ENCODE measurements at regions not wholly inside any gene's neighbourhood (a gene's known extent, or its start where the extent isn't known, plus 50 kb on each side); places are given as distances from the start of the nearest gene placed in this dataset.
A peak's percentile ranks its signal among the peaks of the same experiment; 100 is the strongest.

GRCh38 chr14:54186821-54187763 is 209.7 kb upstream of the CDKN3 start:
- Histone ChIP-seq H3K9me3 (ENCODE audit: control insufficient read depth, insufficient read depth, low read depth, low read length) (no peaks in the 10 kb centered on the region), H3K4me2 (ENCODE audit: extremely low read depth, insufficient read depth, low read length) (no peak overlapping the region), H3K27me3 (ENCODE audit: control insufficient read depth, insufficient read depth, low read length) (no peaks in the 10 kb centered on the region), H3K79me2 (ENCODE audit: control insufficient read depth, insufficient read depth, low read length) (no peaks in the 10 kb centered on the region), H3K9ac (ENCODE audit: insufficient read depth, low read length) (no peak overlapping the region), H2AFZ (ENCODE audit: low read length) (no peak overlapping the region), H3K27ac (ENCODE audit: insufficient read depth, low read length) (no peak overlapping the region), H3K4me3 (replicated peaks in 1 of 4; ENCODE audit: control extremely low read depth in 1 of 4, insufficient read depth in 1 of 4, low read depth in 3 of 4, low read length in 4 of 4) (no peak overlapping the region), H3K36me3 (ENCODE audit: control insufficient read depth, insufficient read depth, low read length) (no peaks in the 10 kb centered on the region), H3K4me1 (ENCODE audit: control insufficient read depth, extremely low read depth, insufficient read depth, low read length) (peaks cover 6% of the 10 kb centered on the region), H4K20me1 (ENCODE audit: control insufficient read depth, extremely low read depth, insufficient read depth, low read length) (no peaks in the 10 kb centered on the region)
- no peak for TF ChIP-seq CTCF (conservative IDR thresholded peaks at IDR 0.05 in 1 of 2, IDR thresholded peaks at IDR 0.05 in 1 of 2; ENCODE audit: low read depth in 1 of 2, low read length in 2 of 2)
- TF ChIP-seq EZH2 (IDR thresholded peaks at IDR 0.05; ENCODE audit: low read length, missing control alignments), result no peak
- DNase-seq (ENCODE audit: low read depth in 2 of 2), result no peak

- Histone ChIP-seq H3K4me2 (ENCODE audit: extremely low read depth, insufficient read depth, low read length) (no peak overlapping the region), H3K4me1 (ENCODE audit: control insufficient read depth, extremely low read depth, insufficient read depth, low read length) (peaks cover 3% of the 10 kb centered on the region), H3K4me3 (replicated peaks in 1 of 4; ENCODE audit: control extremely low read depth in 1 of 4, insufficient read depth in 1 of 4, low read depth in 3 of 4, low read length in 4 of 4) (no peak overlapping the region), H3K9me3 (ENCODE audit: control insufficient read depth, insufficient read depth, low read depth, low read length) (no peaks in the 10 kb centered on the region), H3K27me3 (ENCODE audit: control insufficient read depth, insufficient read depth, low read length) (no peaks in the 10 kb centered on the region), H3K27ac (ENCODE audit: insufficient read depth, low read length) (no peak overlapping the region), H3K9ac (ENCODE audit: insufficient read depth, low read length) (no peak overlapping the region), H2AFZ (ENCODE audit: low read length) (no peak overlapping the region), H3K79me2 (ENCODE audit: control insufficient read depth, insufficient read depth, low read length) (no peaks in the 10 kb centered on the region), H3K36me3 (ENCODE audit: control insufficient read depth, insufficient read depth, low read length) (no peaks in the 10 kb centered on the region), H4K20me1 (ENCODE audit: control insufficient read depth, extremely low read depth, insufficient read depth, low read length) (no peaks in the 10 kb centered on the region)
- no peak for DNase-seq (ENCODE audit: low read depth in 2 of 2)
- no peak for TF ChIP-seq CTCF (conservative IDR thresholded peaks at IDR 0.05 in 1 of 2, IDR thresholded peaks at IDR 0.05 in 1 of 2; ENCODE audit: low read depth in 1 of 2, low read length in 2 of 2)
- no peak for TF ChIP-seq EZH2 (IDR thresholded peaks at IDR 0.05; ENCODE audit: low read length, missing control alignments)
These were observed 208.6 kb upstream of the CDKN3 start for GRCh38 chr14:54188064-54188666.

GRCh38 chr14:54189333-54189732 is 207.5 kb upstream of the CDKN3 start:
- no peak for DNase-seq (ENCODE audit: low read depth in 2 of 2)
- no peak overlapping the region for H3K4me3 ChIP-seq (replicated peaks in 1 of 4; ENCODE audit: control extremely low read depth in 1 of 4, insufficient read depth in 1 of 4, low read depth in 3 of 4, low read length in 4 of 4)
- no peaks in the 10 kb centered on the region for H3K27me3 ChIP-seq (ENCODE audit: control insufficient read depth, insufficient read depth, low read length)
- no peak overlapping the region for H3K9ac ChIP-seq (ENCODE audit: insufficient read depth, low read length)
- TF ChIP-seq EZH2 (IDR thresholded peaks at IDR 0.05; ENCODE audit: low read length, missing control alignments) (no peak), CTCF (conservative IDR thresholded peaks at IDR 0.05 in 1 of 2, IDR thresholded peaks at IDR 0.05 in 1 of 2; ENCODE audit: low read depth in 1 of 2, low read length in 2 of 2) (no peak)
- peak overlapping the region; percentile 48 for H3K4me2 ChIP-seq (ENCODE audit: extremely low read depth, insufficient read depth, low read length)
- H3K9me3 ChIP-seq (ENCODE audit: control insufficient read depth, insufficient read depth, low read depth, low read length), result no peaks in the 10 kb centered on the region
- peak overlapping the region; percentile 12 for H3K27ac ChIP-seq (ENCODE audit: insufficient read depth, low read length)
- peaks cover 3% of the 10 kb centered on the region for H3K4me1 ChIP-seq (ENCODE audit: control insufficient read depth, extremely low read depth, insufficient read depth, low read length)
- no peaks in the 10 kb centered on the region for H3K79me2 ChIP-seq (ENCODE audit: control insufficient read depth, insufficient read depth, low read length)
- H4K20me1 ChIP-seq (ENCODE audit: control insufficient read depth, extremely low read depth, insufficient read depth, low read length), result no peaks in the 10 kb centered on the region
- H3K36me3 ChIP-seq (ENCODE audit: control insufficient read depth, insufficient read depth, low read length), result no peaks in the 10 kb centered on the region
- H2AFZ ChIP-seq (ENCODE audit: low read length), result peak overlapping the region; percentile 67
